Choroid plexus epithelial cell (primary cell): ENCODE measurements at regions not wholly inside any gene's neighbourhood (a gene's known extent, or its start where the extent isn't known, plus 50 kb on each side); places are given as distances from the start of the nearest gene placed in this dataset.

Source experiments
- DNase-seq: peaks from one replicate; pipeline ENCODE4 v3.0.0-alpha.2; 2010; ENCODE audit warnings: low read depth
- H3K4me3 ChIP-seq: 2 replicates; pipeline ENCODE4 v1.5.1; 2011; ENCODE audit warnings: low read depth, mild to moderate bottlenecking, control low read depth, low read length, moderate library complexity
- CTCF ChIP-seq: conservative IDR thresholded peaks from 2 replicates; pipeline ENCODE4 v1.5.1; 2011; ENCODE audit warnings: low read depth, mild to moderate bottlenecking, control low read depth, inconsistent platforms, low read length, moderate library complexity

- TF ChIP-seq CTCF = no peak
- no peak for DNase-seq
- no peak overlapping the region for H3K4me3 ChIP-seq
Observed at GRCh38 chr4:155026715-155027114, 181.7 kb upstream of the NPY2R start.

- no peak for TF ChIP-seq CTCF
- DNase-seq = no peak
- H3K4me3 ChIP-seq = no peak overlapping the region
Observed at GRCh38 chr4:155032521-155033229, 175.8 kb upstream of the NPY2R start.

GRCh38 chr4:155033604-155034003 is 174.8 kb upstream of the NPY2R start:
- no peak overlapping the region for H3K4me3 ChIP-seq
- DNase-seq = no peak
- TF ChIP-seq CTCF = no peak

- TF ChIP-seq CTCF = no peak
- H3K4me3 ChIP-seq = no peak overlapping the region
- DNase-seq = no peak
Observed at GRCh38 chr4:155037031-155037430, 171.4 kb upstream of the NPY2R start.

GRCh38 chr4:155038459-155038858 is 170.0 kb upstream of the NPY2R start:
- DNase-seq = no peak
- no peak overlapping the region for H3K4me3 ChIP-seq
- TF ChIP-seq CTCF = no peak

- H3K4me3 ChIP-seq = no peak overlapping the region
- TF ChIP-seq CTCF = no peak
- DNase-seq = no peak
Observed at GRCh38 chr4:155039162-155039561, 169.3 kb upstream of the NPY2R start.

- H3K4me3 ChIP-seq = no peak overlapping the region
- no peak for TF ChIP-seq CTCF
- no peak for DNase-seq
Observed at GRCh38 chr4:155040031-155040430, 168.4 kb upstream of the NPY2R start.
